ENCODE measurements at regions not wholly inside any gene's neighbourhood (a gene's known extent, or its start where the extent isn't known, plus 50 kb on each side); places are given as distances from the start of the nearest gene placed in this dataset.

DNA sequence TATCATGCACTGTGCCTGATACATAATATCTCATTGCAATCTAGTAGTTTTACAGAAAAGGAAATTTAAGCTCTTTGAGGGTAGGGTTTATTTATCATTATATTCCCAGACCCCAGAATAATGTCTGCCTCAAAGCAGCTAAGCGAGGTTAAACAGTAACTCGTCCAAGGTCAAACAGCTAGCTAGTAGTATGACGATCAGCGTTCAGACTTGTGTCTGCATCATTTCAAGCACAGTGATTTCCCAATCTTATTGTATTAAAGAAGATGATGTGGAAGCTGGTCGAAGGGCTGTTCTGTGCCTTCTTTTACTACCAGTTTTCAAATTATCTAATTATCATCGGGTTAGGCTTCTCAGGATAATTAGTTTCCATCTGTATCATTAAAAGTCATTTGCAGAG is 55.1 kb upstream of the NFIB start:
- TF ChIP-seq, protein P1, sequence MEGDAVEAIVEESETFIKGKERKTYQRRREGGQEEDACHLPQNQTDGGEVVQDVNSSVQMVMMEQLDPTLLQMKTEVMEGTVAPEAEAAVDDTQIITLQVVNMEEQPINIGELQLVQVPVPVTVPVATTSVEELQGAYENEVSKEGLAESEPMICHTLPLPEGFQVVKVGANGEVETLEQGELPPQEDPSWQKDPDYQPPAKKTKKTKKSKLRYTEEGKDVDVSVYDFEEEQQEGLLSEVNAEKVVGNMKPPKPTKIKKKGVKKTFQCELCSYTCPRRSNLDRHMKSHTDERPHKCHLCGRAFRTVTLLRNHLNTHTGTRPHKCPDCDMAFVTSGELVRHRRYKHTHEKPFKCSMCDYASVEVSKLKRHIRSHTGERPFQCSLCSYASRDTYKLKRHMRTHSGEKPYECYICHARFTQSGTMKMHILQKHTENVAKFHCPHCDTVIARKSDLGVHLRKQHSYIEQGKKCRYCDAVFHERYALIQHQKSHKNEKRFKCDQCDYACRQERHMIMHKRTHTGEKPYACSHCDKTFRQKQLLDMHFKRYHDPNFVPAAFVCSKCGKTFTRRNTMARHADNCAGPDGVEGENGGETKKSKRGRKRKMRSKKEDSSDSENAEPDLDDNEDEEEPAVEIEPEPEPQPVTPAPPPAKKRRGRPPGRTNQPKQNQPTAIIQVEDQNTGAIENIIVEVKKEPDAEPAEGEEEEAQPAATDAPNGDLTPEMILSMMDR (IDR thresholded peaks at IDR 0.05): no peak
- no peak for TF ChIP-seq POLR2A (IDR thresholded peaks at IDR 0.05)

Measured in adrenal gland (tissue), 5 donors.